HG03521 (cell line): ENCODE measurements at regions not wholly inside any gene's neighbourhood (a gene's known extent, or its start where the extent isn't known, plus 50 kb on each side); places are given as distances from the start of the nearest gene placed in this dataset.
A peak's percentile ranks its signal among the peaks of the same experiment; 100 is the strongest.

ENCODE experiments used
- ATAC-seq: cut with Tn5 transposase; IDR thresholded peaks from one replicate; pipeline ENCODE4 v1.9.1; 2021; ENCODE audit warnings: mild to moderate bottlenecking, moderate library complexity; ENCODE audit not compliant: unreplicated experiment

DNA sequence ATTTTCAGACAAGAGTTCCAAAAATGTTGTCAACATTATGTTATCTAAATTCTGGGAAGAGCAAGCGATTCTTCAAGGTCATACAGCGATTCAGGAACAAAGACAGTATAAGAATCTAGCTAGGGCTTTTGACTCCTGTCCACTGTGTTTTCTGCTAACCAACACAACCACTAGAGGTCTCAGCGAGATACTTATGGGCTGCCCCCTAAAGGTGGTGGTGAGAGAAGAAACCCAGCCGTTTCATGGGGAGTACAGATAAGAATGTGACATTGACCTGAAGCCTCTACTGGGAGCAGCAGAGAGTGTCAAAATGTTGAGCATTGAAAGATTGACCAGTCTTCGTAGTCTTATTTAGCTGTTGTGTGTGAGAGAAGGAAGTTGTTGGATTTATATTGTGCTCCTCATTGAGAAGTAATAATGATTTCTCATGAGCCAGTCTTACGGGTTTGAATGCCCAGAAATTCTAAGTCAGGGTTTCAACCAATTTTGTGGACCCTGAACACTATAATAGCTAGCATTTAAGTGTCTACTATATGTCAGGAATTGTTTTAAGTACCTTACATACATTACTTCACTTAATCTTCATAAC is 168.3 kb downstream of the SPRY1 start:
- peak; percentile 100 for ATAC-seq

DNA sequence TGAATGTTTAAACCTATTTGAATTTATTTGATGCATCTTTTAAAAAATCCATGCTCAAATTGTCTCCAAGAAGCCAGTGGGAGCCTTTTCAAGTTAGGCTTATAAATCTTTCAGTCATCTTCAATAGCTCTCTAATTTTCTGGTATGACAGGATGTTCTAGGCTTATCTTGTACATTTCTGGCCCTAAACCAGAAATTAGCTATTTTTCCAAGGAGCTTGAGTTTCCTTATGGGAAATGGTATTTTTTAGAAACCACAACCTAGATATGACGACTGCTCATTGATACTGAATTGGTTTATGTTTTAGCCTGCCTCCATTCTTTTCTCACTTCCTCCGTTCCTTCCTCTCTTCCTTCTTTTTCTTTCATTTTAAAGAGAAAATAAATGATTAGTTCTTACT is 172.3 kb downstream of the SPRY1 start:
- ATAC-seq: no peak

DNA sequence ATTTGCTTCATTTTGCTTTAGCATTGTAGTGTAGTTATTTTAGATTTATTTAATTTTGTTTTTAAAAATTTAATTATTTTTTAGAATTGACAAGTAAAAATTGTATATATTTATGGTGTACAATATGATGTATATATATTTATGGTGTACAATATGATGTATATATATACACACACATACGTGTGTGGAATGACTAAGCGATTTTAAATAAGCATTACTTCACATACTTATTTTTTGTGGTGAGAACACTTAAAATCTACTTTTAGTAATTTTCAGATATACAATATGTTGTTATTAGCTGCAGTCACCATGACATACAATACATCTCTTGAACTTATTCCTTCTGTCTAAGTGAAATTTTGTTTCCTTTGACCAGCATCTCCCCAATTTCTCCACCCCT is 172.9 kb downstream of the SPRY1 start:
- ATAC-seq: no peak

DNA sequence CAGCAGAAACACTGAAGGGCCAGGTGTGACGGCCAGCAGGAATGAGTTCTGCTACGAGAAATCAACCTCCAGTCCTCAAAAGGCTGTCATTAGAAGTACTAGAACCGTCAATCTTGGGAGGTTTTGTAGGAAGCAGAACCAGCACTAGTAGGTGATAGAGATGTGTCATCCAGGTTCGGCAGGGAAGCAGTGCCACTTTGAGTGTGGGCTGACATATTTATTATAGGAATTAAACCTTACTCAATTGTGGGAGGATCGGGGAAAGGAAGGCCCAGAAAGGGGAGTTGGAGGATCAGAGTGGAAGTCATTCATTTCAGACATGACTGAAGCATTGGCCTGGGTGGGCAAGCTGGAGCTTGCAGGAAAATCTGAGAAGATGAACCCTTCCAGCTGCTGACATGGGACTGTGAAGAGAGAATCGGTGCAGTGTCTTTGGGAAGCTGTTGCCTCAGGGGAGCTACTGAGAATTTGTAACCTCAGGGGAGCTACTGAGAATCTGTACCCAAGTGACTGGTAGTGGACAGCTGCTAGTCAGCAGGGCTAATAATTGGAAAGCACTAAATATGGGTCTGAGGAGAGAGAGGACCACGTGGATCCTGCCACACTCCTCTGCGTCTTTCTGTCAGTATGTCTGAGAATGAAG is 177.4 kb downstream of the SPRY1 start:
- ATAC-seq: no peak

DNA sequence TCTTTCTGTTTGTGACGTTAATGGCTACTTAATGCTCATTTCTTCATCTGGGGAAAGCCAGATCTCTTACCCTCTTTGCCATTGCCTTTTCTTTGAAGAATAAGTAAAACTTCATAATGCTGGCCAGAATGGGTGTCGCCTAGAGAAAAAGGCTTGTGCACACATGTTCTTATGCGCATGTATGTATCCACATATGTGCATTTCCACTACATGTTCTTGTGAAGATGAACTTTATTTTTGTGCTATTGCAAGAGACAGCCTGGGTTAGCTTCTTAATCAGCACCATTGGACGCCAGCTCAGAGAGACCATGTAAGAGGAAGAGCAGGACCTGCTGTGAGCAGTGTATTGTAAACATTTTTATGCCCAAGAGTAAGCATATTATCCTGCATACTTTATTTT is 178.7 kb downstream of the SPRY1 start:
- ATAC-seq: no peak

DNA sequence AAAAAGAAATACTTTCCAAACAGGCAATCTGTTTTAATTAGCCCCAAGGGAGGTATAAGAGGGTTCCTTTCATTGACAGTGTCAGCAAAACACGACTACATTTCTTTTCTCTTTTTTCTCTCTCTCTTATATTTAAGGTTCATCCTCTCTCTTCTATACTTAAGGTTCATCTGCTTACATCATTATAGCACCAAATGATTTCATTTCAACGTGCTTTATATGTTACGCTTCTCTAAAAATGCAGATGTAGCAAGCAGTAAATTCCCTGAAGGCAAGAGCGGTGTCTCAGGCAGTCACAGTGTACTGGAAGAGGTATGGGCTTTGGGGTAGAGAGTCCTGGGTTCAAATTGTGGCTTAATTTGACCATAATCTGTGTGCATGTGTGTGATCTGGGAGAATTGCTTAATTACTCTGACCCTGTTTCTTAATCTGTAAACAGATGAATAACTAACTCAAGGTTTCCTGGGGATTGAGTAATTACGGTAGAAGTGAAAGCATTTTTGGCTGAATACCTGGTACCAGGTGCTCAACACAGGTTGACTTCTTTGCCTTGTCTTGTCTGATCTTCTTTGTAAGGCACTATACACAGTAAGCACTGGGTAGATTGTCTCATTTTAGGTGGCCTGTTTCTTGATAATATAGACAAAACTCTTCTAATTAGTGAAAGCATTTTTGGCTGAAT is 180.8 kb downstream of the SPRY1 start:
- no peak for ATAC-seq

DNA sequence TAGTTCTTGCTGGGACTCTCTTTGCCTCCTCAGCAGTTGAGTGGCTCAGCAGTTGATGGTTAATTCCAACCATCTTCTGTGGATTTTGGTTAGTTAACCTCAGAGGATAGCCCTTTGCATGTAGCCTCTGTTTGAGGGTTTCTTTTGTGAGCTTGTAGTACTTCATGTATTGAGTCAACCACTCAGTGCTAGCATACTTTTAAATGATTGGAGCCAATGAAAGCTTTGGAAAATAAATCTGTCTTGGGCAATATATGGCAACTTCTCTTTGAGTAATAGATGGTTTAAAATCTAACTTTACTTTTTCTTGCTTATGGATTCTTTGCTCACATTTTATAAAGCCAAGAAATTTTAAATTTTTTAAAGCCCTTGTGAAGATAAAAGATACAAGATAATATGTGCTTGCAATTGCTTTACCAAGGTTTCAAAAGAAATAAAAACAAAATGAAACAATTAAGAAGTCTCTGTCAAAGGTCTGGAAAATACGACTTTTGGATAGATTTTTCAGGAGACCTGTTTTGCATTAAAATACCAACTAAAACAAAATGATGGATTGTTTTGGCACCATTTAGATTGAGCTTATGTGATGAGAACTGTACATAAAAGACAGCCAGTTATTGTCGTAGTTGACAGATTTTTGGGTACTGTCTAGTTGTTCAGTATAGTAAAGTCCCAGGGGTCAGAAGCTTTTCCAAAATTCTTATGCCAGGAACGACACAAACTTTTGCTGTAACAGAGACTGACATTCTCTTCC is 181.9 kb downstream of the SPRY1 start:
- no peak for ATAC-seq

DNA sequence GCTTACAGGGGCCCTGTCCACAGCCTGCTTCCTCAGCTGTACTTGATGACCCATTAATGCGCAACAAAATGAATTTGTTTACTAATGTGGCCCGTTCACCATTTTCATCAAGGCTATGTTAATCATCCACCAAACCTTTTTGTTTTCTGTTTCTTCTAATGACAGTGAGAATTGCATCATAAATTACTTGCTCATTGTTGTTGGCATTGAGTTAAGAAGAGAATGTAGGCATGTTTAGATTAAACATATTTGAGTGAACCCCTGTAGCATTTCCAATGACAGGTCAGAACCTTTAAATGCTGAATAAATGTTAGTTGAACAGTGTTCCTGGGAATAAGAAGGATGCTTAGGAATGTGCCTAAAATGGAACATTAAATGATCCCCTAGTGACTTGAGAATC is 183.4 kb downstream of the SPRY1 start:
- no peak for ATAC-seq

DNA sequence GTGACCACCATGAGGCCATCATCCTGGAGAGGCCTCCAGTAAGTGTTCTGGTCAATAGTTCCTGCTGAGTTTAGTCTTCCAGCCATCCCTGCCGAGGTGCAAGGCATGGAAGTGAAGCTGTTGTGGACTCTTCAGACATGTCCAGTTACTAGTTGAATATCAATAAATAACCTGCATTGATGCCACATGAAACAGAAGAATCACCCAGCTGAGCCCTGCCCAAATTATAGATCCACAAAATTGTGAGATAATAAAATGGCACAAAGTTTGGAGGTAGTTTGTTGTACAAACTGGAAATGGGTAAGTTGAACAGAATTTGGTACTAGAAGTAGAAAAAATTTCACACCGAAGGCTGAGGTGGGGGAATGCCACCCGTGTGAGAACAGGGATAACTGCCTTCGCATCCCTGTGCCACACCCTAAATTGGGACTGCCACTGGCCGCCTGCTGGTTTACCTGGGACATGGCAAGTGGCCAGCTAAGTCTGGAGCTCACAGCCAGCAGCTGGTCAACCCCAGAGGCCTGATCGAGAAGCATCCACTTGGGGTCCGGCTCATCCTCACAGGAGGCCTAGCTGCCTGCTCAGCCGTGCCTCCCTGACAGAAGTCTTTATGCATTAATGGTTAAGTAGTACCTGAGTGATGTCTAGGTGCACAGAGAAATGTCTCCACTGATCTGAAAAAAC is 184.5 kb downstream of the SPRY1 start:
- ATAC-seq: no peak

DNA sequence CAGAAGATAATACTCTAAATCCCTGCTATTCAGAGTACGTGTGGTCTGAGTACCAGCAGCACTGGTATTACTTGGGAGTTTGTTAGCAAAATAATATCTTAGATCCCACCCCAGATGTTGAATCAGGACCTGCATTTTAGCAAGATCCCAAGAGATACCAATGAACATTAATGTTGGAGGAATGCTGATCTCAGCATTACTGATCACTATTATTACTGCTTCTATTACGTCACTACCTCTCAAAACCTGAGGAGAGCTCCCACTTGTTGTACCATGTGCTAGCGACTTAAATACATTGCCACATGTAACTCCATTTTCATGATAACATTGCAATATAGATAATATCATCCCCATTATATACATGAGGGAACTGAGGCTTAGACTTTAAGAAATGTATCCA is 185.2 kb downstream of the SPRY1 start:
- ATAC-seq: no peak

DNA sequence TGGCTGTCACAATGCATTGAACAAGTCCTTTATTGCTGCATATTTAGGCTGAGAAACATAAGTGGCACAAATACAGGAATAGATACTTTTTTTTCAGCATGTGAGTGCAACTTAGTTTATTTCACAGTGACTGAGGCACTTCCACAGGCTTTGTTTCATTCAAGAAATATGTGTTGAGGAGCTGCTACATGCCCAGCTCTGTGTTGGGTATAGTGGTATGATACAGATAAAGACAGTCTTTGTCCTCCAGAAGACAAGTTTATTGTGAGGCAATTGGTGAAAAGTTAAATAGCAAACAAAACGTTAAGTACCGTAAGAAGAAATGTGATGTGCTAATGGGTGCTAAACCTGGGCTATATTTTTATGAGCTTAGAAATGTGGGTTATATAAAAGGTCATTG is 186.4 kb downstream of the SPRY1 start:
- no peak for ATAC-seq

DNA sequence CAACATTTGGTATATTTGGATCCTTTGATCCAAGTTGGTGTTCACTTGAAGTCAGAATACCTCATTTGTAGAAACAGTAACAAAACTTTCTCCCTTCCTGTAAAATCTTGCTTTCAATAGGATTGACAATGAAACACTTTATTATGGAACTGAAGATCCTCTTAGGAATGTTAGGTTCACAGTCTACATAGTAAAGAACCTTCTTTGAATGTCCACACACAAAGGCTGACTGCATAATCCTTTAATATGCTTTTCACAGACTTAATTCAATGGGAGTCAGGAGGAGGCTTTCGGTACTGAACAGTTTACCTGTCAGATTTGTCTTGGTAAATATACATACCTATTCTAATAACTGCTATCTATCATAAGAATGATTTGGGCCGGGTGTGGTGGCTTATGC is 188.5 kb downstream of the SPRY1 start:
- ATAC-seq: no peak

DNA sequence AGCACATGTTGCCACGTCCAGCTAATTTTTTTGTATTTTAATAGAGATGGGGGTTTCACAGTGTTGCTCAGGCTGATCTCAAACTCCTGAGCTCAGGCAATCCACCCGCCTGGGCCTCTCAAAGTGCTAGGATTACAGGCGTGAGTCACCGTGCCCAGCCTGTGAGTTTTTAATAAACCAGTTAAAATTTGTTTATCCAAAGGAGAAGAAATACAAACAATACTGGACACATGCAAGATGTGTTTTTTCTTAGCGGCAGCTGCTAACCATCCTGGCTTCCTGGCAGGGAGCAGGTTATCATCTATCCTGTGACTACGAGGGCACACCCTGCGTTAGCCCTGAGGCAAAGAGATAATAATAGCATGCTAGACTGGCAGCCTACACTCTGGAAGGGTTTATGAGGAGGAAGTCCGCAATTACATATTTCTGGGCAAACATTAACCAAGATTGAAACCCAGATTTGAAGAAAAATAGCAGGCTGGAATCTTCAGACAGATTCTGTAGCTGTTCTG is 191.4 kb downstream of the SPRY1 start:
- no peak for ATAC-seq

DNA sequence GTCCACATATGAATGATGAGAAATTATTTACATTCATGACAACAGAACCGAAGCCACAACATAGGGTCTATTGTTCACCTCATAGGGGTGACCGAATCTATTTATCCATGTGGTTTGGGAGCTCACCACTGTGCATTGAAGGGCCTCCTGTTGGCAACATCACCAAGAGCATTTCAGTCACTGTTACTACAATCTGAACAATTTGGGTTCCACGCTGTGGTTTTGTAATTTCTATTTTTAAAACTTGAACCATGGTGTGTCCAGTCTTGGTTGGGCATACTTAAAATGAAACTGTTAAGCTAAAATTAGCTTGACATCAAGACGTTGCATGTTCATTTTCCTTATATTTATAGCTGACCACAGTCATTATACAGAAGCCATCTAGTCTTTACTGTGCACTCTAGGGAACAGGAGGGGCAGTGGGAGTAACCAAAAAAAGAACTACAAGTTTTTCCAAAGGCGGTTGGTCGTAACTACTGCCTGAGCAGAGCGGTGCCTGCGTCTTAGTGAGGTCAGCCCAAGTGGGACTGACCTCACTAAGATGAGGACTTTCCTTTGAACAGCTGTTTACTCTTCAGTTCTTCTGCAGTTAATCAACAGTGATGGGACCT is 192.1 kb downstream of the SPRY1 start:
- peak; percentile 75 for ATAC-seq

DNA sequence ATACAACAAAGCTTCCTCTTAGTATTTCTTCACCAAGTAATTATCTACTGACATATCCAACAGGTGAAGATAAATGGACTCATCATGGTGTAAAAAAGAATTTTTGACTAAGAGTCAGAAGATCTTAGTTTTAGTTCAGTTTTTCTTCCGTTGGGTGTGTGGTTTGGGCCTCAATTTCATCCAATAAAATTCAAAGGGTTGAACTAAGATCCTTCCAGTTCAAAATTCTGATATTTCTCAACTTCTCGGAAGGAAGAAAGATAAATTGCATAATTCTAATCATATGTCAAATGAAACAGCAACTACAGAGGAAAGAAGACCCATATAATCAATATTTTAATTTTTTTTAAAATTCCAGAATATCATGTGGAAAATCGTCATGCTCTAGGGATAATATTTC is 192.7 kb downstream of the SPRY1 start:
- ATAC-seq: no peak

DNA sequence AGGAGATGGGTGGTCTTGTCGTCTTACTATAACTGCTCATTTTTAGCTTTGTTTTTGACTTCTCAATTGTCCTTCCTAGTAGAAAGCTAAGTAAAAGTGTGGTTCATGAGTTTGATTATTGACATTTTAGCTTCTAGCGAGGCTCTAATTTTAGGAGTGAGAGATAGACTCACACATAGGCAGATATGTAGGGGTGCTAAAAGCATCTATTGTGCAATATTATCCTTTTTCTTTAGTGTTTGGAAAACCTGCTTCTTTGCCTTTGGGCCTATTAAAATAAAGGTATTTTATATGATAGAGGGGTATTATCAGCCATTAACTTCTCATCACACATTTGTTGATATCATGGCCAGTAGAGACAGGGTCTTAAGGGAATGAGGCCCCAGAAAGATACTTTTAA is 195.3 kb downstream of the SPRY1 start:
- ATAC-seq: no peak

DNA sequence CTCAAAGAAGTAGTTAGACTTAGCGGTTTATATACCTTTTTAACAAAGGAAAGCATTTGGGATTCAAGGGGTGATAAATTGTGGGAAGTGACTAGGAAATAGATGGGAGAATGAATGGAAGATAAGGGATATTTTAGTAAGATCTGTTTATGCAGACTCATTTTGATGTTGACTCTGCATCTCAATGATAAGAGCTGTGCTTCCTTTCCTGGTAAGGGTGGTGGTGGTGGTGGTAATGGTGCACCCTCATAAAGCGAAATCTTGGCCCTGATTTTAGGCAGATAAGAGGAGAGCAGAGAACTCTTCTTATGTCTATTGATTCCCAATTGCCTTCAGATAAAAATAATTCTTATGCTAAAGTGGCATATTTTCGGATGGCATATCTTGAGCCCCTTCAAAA is 197.1 kb downstream of the SPRY1 start:
- ATAC-seq: no peak

DNA sequence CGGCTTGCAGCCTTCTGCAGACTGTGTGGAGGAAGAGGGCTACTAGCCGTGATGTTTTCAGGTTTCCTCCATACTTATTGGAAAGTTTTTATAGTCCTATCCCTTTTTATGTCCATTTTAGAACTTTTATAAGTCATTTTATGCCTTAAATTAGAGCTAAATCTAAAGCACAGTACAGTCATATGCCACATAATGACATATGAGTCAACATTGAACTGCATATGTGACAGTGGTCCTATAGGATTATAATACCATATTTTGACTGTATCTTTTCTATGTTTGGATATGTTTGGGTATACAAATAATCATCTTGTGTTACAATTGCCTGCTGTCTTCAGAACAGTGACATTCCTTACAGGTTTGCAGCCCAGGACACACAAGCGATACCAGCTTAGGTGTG is 200.2 kb downstream of the SPRY1 start:
- no peak for ATAC-seq

DNA sequence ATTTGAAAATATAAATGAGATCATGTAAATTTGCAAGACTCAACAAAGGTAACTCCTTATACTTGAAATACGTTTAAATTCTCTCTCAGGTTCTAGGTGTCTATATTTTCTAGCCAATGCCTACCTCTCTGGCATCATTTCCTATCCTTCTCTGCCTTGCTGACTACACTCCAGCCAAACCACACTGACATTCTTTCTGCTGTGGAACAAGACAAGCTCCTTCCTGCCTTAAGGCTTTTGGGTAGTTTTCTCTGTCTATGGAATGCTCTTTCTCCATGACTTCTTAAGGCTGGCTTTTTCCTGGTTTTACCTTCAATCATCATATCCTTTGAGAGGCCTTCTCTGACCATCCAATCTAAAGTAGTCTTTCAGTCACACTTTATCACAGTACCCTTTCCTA is 201.0 kb downstream of the SPRY1 start:
- ATAC-seq: no peak

DNA sequence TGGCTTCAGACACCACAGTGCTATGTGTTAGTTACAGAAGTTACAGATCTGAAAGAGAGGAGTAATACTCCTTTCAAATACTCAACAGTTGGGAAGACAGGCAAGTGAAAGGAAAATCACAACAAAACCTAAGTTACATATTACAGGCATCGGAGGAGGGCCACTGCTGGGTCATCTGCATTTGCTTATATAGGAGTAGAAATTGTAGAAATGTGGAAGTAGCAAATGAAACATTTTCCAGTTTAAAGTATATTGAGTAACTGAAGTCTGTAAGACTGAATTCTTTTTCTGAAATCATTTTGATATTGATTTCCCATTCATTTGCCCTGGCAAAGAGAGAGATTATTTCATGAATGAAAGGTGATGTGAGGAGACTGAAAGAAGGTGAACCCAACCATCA is 201.7 kb downstream of the SPRY1 start:
- no peak for ATAC-seq
